BE2C (cell line): ENCODE measurements at regions not wholly inside any gene's neighbourhood (a gene's known extent, or its start where the extent isn't known, plus 50 kb on each side); places are given as distances from the start of the nearest gene placed in this dataset.
A peak's percentile ranks its signal among the peaks of the same experiment; 100 is the strongest.

ENCODE experiments used
- DNase-seq: peaks from one replicate; pipeline ENCODE4 v3.0.0-alpha.2; 2020
- H3K27me3 ChIP-seq: fragments of 250-450 bp; sonication (Bioruptor Pico); 2 replicates; pipeline ENCODE4 v1.5.1; 2020; ENCODE audit warnings: mild to moderate bottlenecking
- H3K36me3 ChIP-seq: fragments of 250-450 bp; sonication (Bioruptor Pico); 2 replicates; pipeline ENCODE4 v1.5.1; 2020; ENCODE audit warnings: mild to moderate bottlenecking
- H3K4me1 ChIP-seq: fragments of 250-450 bp; sonication (Bioruptor Pico); 2 replicates; pipeline ENCODE4 v1.5.1; 2020
- H3K4me3 ChIP-seq: 2 replicates; pipeline ENCODE4 v1.5.1; 2011; ENCODE audit warnings: low read depth, low read length
- H3K9me3 ChIP-seq: fragments of 250-450 bp; sonication (Bioruptor Pico); 2 replicates; pipeline ENCODE4 v1.5.1; 2020
- TF ChIP-seq, protein P1 (sequence below): IDR thresholded peaks from 2 replicates; pipeline ENCODE4 v1.5.1; 2012; ENCODE audit warnings: mild to moderate bottlenecking, low read depth, low read length

DNA sequence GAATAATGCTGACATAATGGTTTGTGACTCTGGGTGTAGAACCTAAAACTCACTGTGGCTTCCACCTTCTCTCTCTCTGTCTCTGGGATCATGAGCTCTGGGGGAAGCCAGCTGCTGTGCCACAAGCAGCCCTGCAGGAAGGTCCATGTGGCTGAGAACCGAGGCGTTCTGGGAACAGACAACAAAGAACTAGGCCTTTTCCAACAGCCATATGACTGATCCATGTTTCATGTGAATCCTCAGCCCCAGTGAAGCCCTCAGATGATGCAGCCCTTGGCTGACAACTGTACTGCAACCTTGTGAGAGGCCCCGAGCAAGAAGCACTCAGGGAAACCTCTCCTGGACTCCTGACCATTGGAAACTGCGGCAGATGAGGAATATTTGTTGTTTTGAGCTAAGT is 56.6 kb downstream of the HLA-G start:
- Histone ChIP-seq H3K36me3 (no peaks in the 10 kb centered on the region), H3K27me3 (peaks cover 19% of the 10 kb centered on the region), H3K4me3 (no peak overlapping the region), H3K4me1 (no peaks in the 10 kb centered on the region), H3K9me3 (no peaks in the 10 kb centered on the region)
- TF ChIP-seq, protein P1, sequence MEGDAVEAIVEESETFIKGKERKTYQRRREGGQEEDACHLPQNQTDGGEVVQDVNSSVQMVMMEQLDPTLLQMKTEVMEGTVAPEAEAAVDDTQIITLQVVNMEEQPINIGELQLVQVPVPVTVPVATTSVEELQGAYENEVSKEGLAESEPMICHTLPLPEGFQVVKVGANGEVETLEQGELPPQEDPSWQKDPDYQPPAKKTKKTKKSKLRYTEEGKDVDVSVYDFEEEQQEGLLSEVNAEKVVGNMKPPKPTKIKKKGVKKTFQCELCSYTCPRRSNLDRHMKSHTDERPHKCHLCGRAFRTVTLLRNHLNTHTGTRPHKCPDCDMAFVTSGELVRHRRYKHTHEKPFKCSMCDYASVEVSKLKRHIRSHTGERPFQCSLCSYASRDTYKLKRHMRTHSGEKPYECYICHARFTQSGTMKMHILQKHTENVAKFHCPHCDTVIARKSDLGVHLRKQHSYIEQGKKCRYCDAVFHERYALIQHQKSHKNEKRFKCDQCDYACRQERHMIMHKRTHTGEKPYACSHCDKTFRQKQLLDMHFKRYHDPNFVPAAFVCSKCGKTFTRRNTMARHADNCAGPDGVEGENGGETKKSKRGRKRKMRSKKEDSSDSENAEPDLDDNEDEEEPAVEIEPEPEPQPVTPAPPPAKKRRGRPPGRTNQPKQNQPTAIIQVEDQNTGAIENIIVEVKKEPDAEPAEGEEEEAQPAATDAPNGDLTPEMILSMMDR = no peak
- no peak for DNase-seq

DNA sequence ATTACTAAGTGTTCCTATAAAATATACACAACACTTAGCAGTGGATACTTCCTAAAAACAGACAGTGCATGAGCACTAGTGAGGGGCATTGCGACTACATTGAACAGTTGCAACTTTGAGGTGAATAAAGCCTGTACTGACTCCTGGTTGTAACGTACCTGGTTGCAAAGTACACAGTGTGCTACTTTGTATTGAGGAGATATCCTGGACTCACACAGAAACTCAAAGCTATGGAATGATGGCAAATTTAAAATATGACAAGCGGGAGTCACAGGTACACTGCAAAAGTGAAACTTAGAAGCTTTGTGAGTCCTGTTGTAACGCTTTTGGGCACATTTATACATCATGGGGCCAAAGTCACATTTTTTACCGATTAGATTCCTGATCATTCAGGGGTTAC is 55.6 kb upstream of the HLA-A start:
- DNase-seq = no peak
- H3K4me3 ChIP-seq = no peak overlapping the region
- H3K36me3 ChIP-seq = no peaks in the 10 kb centered on the region
- H3K9me3 ChIP-seq = no peaks in the 10 kb centered on the region
- no peaks in the 10 kb centered on the region for H3K4me1 ChIP-seq
- TF ChIP-seq, protein P1 = no peak
- H3K27me3 ChIP-seq = peaks cover 19% of the 10 kb centered on the region

DNA sequence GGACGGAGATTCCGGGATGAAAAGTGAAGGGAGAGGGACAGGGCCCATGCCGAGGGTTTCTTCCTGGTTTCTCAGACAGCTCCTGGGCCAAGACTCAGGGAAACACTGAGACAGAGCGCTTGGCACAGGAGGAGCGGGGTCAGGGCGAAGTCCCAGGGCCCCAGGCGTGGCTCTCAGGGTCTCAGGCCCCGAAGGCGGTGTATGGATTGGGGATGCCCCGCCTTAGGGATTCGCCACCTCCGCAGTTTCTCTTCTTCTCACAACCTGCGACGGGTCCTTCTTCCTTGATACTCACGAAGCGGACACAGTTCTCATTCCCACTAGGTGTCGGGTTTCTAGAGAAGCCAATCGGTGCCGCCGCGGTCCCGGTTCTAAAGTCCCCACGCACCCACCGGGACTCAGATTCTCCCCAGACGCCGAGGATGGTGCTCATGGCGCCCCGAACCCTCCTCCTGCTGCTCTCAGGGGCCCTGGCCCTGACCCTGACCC is 55.0 kb upstream of the HLA-A start:
- H3K4me3 ChIP-seq = peak overlapping the region; percentile 31
- DNase-seq = no peak
- H3K36me3 ChIP-seq = no peaks in the 10 kb centered on the region
- no peaks in the 10 kb centered on the region for H3K9me3 ChIP-seq
- TF ChIP-seq, protein P1 = no peak
- H3K4me1 ChIP-seq = no peaks in the 10 kb centered on the region
- peaks cover 19% of the 10 kb centered on the region for H3K27me3 ChIP-seq

DNA sequence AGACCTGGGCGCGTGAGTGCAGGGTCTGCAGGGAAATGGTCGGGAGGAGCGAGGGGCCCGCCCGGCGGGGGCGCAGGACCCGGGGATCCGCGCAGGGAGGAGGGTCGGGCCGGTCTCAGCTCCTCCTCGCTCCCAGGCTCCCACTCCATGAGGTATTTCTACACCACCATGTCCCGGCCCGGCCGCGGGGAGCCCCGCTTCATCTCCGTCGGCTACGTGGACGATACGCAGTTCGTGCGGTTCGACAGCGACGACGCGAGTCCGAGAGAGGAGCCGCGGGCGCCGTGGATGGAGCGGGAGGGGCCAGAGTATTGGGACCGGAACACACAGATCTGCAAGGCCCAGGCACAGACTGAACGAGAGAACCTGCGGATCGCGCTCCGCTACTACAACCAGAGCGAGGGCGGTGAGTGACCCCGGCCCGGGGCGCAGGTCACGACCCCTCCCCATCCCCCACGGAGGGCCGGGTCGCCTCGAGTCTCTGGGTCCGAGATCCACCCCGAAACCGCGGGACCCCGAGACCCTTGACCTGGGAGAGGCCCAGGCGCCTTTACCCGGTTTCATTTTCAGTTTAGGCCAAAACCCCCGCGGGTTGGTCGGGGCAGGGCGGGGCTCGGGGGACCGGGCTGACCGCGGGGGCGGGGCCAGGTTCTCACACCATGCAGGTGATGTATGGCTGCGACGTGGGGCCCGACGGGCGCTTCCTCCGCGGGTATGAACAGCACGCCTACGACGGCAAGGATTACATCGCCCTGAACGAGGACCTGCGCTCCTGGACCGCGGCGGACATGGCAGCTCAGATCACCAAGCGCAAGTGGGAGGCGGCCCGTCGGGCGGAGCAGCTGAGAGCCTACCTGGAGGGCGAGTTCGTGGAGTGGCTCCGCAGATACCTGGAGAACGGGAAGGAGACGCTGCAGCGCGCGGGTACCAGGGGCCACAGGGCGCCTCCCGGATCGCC is 54.2 kb upstream of the HLA-A start:
- DNase-seq = no peak
- Histone ChIP-seq H3K36me3 (no peaks in the 10 kb centered on the region), H3K27me3 (peaks cover 19% of the 10 kb centered on the region), H3K4me1 (no peaks in the 10 kb centered on the region), H3K4me3 (peak overlapping the region; percentile 43), H3K9me3 (no peaks in the 10 kb centered on the region)
- TF ChIP-seq, protein P1 = no peak
